Erythroblast (primary cell): ENCODE measurements at regions not wholly inside any gene's neighbourhood (a gene's known extent, or its start where the extent isn't known, plus 50 kb on each side); places are given as distances from the start of the nearest gene placed in this dataset.
"Not testable (repeated sequence)": the region's sequence is repeated elsewhere in the genome, so short reads cannot be mapped to it uniquely, and the experiment has no call there.

Source experiments
- DNase-seq, 2 experiments: peaks; one replicate each; lab custom pipeline; 2025; lab: John Stamatoyannopoulos, UW
- GATA1 ChIP-seq: IDR thresholded peaks from 2 replicates; pipeline ENCODE4 v1.6.1; 2011; ENCODE audit warnings: low read depth, mild to moderate bottlenecking, control low read depth, low read length, moderate library complexity
- POLR2A ChIP-seq: IDR thresholded peaks from 2 replicates; pipeline ENCODE4 v1.6.1; 2011; ENCODE audit warnings: mild to moderate bottlenecking, low read length

- TF ChIP-seq GATA1 (no peak), POLR2A (no peak)
- DNase-seq: no peak
Observed at GRCh38 chr3:20743553-20744321, 557.7 kb upstream of the SGO1 start.

- no peak for DNase-seq
- TF ChIP-seq POLR2A: no peak
- no peak for TF ChIP-seq GATA1
Observed at GRCh38 chr3:20742903-20743552, 557.0 kb upstream of the SGO1 start.

GRCh38 chr3:20741381-20741780 lies 555.4 kb upstream of the SGO1 start:
- TF ChIP-seq GATA1 (no peak), POLR2A (no peak)
- no peak for DNase-seq

GRCh38 chr3:20739814-20740213 lies 553.8 kb upstream of the SGO1 start:
- no peak for DNase-seq
- TF ChIP-seq POLR2A (no peak), GATA1 (no peak)

GRCh38 chr3:20736287-20736852 lies 550.4 kb upstream of the SGO1 start:
- TF ChIP-seq GATA1: no peak
- no peak for TF ChIP-seq POLR2A
- DNase-seq: no peak

DNA sequence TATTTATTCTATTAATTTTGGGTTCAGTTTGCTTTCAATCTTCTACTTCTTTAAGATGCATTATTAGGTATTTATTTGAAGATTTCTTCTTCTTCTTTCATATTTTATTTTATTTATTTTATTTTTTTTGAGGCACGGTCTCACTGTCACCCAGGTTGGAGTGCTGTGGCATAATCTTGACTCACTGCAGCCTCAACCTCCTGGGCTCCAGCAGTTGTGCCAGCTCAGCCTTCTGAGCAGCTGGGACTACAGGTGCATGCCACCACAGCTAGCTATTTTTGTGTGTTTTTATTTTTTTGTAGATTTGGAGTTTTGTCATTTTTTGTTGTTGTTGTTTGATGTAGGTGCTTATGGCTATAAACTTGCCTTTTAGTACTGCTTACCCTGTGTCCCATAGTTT lies 543.2 kb upstream of the SGO1 start:
- TF ChIP-seq GATA1: no peak
- no peak for TF ChIP-seq POLR2A
- DNase-seq: no peak

- TF ChIP-seq POLR2A: no peak
- no peak for TF ChIP-seq GATA1
- DNase-seq: no peak
Observed at GRCh38 chr3:20726786-20727185, 540.8 kb upstream of the SGO1 start.

DNA sequence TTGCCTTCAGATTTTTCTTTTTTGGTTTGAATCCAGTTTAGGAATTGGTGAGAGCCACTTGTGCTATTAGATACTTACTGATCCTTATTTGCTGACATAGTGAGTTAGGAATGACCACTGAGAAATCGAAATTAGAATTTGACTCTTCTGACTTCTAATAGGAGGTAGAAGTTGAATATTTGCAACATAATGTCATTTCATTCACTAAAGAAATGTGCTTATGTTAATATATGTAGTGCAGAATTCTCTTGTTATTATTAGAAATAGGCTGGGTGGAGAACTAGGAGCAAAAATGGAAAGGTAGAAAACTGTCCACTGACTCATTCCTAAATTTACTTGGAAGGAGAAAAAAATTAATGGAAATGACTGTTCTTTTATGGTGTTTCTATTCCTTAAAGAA lies 538.2 kb upstream of the SGO1 start:
- TF ChIP-seq POLR2A (no peak), GATA1 (no peak)
- DNase-seq: no peak

GRCh38 chr3:20716425-20716824 lies 530.4 kb upstream of the SGO1 start:
- not testable (repeated sequence) for DNase-seq

DNA sequence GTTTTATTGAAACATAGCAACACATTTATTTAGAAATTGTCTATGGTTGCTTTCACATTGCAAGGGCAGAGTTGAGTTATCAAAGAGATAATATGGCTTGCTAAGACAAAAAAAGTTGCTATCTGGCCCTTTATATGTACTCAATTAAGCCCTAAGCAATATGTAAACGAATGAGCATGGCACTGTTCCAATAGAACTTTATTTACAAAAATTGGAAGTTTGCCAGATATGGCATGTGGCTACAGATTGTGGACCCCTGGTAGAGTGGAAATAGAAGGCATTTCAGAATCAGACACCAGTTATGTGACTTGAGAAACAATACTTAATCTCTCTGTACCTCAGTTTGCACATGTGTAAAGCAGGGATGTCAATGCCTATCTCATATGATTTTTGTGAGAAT lies 515.6 kb upstream of the SGO1 start:
- no peak for DNase-seq
- TF ChIP-seq POLR2A (no peak), GATA1 (no peak)

GRCh38 chr3:20700714-20701113 lies 514.7 kb upstream of the SGO1 start:
- TF ChIP-seq POLR2A (no peak), GATA1 (no peak)
- DNase-seq: no peak

DNA sequence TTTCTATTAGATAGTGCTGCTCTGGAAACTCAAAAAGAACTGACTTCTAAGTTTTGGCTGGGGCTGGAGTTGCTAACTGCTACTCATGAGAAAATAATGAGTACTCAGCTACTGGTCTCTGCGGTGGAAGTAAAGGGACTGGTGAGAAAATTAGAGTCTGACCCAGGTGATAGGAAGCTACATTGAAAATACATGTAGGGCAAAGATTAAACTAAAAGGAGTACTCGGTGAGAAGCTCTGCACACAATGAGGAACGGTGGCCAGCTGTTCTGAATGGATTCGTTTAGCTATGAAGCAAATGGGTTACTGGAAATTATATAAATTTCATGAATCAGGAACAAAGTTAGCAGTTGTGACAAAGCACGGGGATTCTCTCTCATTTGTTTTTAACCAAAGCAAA lies 512.9 kb upstream of the SGO1 start:
- DNase-seq: no peak
- no peak for TF ChIP-seq POLR2A
- no peak for TF ChIP-seq GATA1

DNA sequence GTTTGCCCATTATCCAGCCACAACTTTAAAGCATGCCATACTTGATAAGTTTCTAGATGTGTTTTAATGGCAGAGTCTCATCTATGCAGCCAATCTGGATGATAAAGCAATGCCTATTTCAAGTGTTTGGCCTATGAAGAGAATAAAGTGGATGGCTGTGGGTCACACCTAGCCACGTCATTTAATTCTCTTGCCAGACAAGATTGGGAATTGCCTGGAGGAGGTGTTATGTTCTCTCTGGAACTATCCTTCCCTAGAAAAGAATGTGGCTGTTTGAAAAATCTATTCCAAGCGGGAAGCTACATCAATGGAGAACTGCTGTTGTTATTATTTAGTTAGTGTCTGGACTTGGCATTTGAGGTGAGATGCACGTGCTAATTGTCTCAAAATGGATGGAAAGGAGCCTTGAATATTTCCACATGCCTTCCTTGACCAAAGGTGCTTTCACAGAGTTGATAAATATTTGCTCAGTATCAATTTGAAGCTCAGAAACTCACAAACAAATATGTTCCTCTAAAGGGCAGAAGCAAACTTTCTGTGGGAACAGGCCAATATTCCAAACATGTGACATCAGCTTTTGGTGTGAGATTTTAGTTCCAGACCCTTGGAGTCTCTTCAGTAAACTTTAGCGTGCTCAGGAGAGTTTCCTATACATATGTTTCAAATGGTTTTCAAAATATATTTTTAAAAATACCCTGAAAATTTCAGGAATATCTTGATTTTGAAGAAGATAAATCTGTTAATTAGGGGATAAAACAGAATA lies 510.6 kb upstream of the SGO1 start:
- TF ChIP-seq POLR2A (no peak), GATA1 (no peak)
- no peak for DNase-seq

DNA sequence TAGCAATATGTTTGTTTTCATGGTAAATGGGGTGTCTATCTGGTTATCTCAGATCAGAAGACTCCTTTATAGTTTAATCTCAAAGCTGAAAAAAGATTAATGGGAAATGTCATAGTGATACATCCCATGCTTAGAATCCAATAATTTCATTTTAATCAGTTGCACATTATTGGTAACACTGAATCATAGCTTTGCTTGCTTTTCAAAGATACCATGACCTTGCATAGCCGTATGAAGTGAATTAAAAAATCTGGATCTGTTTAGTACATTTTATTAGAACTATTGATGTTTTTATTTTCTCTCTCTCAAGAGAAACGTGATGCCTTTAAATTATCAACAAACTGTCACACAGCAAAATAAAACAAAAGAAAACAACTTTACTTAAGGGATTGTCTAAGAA lies 506.7 kb upstream of the SGO1 start:
- DNase-seq: no peak
- TF ChIP-seq GATA1 (no peak), POLR2A (no peak)

DNA sequence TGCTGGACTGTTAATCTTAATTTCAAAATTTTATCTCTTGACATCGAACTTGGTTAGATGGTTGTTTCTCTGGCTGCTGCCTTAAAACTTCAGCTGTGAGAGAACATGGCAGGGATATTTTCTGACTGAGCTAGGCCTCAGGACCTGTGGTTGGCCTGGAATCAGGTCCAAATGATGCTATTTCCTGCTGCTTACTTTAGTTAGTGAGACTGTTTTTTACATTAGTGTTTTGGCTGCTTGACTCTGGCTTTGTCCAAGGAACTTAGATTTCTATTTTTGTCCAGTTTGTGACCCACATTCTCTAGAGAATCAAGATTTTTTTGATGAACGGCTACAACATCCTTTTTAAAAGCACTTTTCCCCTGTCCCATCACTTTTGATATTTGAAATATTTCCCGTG lies 497.9 kb upstream of the SGO1 start:
- no peak for DNase-seq
- no peak for TF ChIP-seq POLR2A
